K562 (cell line): ENCODE measurements at regions not wholly inside any gene's neighbourhood (a gene's known extent, or its start where the extent isn't known, plus 50 kb on each side); places are given as distances from the start of the nearest gene placed in this dataset.

Experiments used
- ARNT ChIP-seq, 2 experiments: fragments of 450-650 bp; IDR thresholded peaks; 2 replicates each; pipeline ENCODE4 v1.6.1; 2016; ENCODE audit warnings: mild to moderate bottlenecking in 1 of 2
- BRF2 ChIP-seq: IDR thresholded peaks from 3 replicates; pipeline ENCODE4 v1.6.1; 2011; ENCODE audit warnings: borderline replicate concordance, mild to moderate bottlenecking; ENCODE audit not compliant: insufficient read length, insufficient read depth
- CHD4 ChIP-seq: fragments of 200-600 bp; sonication (generic); IDR thresholded peaks from 3 replicates; pipeline ENCODE4 v1.6.1; 2012; ENCODE audit warnings: low read depth, mild to moderate bottlenecking, mixed read lengths, low read length, inconsistent platforms; ENCODE audit not compliant: insufficient read depth, insufficient replicate concordance, poor library complexity, severe bottlenecking
- CTCF ChIP-seq, 3 experiments: IDR thresholded peaks in 2 of 3; conservative IDR thresholded peaks in 1 of 3; 2 replicates each; pipeline ENCODE4 v1.5.1; 2011 to 2012; ENCODE audit warnings: low read length in 3 of 3, mild to moderate bottlenecking in 3 of 3, control low read depth in 2 of 3, improper control_type of control experiment in 1 of 3, inconsistent platforms in 1 of 3, low read depth in 1 of 3, mixed read lengths in 1 of 3, moderate library complexity in 1 of 3; ENCODE audit not compliant: insufficient read depth in 2 of 3
- STAT6 ChIP-seq: sonication (generic); formaldehyde crosslinking; IDR thresholded peaks from 2 replicates; pipeline ENCODE4 v1.8.1; 2023; ENCODE audit warnings: mild to moderate bottlenecking, missing genetic modification reagents
- TEAD4 ChIP-seq, 2 experiments: sonication (generic) in 1 of 2; formaldehyde crosslinking in 1 of 2; IDR thresholded peaks; 2 replicates each; pipeline versions ENCODE4 v1.6.1 to v1.8.0; 2012 to 2022; ENCODE audit warnings: borderline replicate concordance in 1 of 2, inconsistent platforms in 1 of 2, low read length in 1 of 2, mild to moderate bottlenecking in 1 of 2, missing genetic modification reagents in 1 of 2

- TF ChIP-seq ARNT (IDR thresholded peaks at IDR 0.05) = no peak
- TF ChIP-seq CHD4 = no peak
- no peak for TF ChIP-seq BRF2
- no peak for TF ChIP-seq CTCF (IDR thresholded peaks at IDR 0.05 in 2 of 3, conservative IDR thresholded peaks at IDR 0.05 in 1 of 3; ENCODE audit: insufficient read depth in 2 of 3, low read depth in 1 of 3, low read length in 3 of 3)
- no peak for TF ChIP-seq TEAD4 (IDR thresholded peaks at IDR 0.05; ENCODE audit: low read length)
- no peak for TF ChIP-seq TEAD4 (CRISPR knock-in tag; IDR thresholded peaks at IDR 0.05; ENCODE audit: borderline replicate concordance)
- no peak for TF ChIP-seq STAT6 (CRISPR knock-in tag)
These were observed 679.2 kb downstream of the TENT5A start for GRCh38 chr6:81073318-81073717.
